ENCODE measurements at regions not wholly inside any gene's neighbourhood (a gene's known extent, or its start where the extent isn't known, plus 50 kb on each side); places are given as distances from the start of the nearest gene placed in this dataset.

DNA sequence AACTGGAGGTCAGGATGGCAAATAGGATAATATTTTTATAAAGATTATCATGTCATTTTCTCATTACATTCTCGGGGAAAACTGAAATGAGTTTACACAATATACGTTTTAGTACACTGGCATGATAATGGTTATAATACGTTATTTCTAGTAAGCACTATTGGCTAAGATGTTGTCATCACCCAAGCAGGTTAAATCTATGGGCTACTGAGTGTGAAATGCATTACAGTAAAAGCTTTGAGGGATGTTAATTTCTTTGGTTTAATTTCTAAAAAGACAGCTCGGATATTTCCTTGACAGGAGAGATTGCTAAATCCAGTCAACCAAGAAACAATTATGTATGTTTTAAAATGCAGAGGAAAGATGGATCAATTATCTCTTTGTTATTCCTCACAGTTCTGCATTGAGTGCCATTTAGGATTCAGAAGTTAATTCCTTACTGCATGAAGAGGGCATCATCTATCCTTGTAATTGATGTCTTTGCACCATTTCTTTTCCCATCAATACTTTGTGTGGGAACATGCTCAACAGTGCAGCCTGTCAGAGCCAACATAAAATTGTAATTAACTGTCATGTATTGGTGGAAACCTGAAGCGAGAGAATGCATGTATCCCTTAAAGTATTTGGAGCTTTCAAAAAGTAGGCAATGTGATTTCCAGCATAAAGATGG is 222.4 kb upstream of the ZP4 start:
- DNase-seq (ENCODE audit: low spot score), result no peak

DNA sequence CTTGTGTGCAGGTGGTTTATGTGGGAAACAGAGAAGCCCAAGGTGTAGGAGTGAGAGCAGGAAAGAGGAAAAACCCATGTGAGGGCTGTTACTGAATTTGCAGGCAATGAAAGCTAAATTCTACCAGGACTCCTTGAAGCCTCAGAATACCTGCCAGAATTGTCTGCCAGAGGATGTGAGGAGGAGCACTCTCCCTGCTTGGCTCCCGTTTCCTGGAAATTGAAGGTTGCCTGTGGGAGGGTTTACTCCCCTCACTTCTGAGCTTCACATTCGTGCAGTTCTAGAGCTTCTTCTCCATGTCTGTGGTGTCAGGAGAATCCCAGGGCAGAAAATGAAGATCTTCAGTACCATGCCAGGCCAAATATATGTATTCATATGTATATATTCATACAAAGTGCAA is 220.8 kb upstream of the ZP4 start:
- DNase-seq (ENCODE audit: low spot score), result no peak

DNA sequence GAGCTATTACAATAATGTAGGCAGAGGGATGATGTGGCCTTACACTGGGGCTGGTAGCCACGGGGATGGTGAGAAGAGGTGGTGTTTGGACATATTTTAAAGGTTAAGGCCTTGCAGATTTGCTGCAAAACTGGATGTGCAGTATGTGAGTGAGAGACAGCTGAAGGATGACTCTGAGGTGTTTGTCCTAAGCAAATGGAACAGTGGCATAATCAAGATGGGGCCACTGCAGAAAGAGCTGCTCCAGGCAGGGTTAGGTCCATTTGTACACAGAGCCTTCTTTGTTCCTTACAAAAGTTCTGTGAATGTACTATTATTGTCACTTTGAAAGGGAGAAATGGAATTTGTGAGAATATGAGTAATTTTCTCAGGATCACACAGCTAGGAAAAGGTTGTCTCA is 220.4 kb upstream of the ZP4 start:
- DNase-seq (ENCODE audit: low spot score), result no peak

DNA sequence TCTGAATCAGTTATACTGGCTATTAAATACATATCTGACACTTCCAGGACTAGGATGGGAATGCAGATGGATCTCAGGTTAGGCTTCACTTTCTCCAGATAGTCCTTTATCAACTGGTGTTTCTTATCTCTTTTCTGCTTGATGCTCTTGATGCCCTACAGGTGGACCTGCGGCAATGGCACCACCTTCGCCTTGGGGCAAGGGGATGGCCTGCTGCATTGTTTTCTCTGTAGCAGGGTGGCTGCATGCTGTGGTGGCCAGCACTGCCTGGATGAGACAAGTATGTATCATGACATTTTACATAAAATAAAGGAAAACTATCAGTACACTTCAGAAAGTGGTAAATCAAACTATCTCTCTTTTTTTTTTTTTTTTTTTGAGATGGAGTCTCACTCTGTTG is 217.7 kb upstream of the ZP4 start:
- DNase-seq (ENCODE audit: low spot score), result no peak

DNA sequence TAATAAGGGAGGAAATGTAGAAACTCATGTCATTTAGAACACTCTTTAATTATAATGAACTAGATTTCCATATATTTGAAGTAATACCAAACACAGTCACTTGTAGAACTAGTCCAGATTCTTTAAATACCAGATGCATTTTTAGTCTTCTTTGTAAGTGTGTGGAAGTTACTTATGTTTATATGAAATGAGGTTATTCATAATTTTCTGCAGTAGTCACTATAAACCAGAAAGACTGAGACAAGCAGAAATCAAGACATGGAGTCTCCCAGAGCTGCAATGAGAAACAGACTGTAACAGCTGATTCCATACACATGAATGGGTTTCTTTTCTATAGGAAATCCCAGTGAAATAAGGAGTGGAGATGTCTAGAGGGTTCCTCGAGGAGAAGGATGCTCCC is 216.6 kb upstream of the ZP4 start:
- DNase-seq (ENCODE audit: low spot score), result no peak

DNA sequence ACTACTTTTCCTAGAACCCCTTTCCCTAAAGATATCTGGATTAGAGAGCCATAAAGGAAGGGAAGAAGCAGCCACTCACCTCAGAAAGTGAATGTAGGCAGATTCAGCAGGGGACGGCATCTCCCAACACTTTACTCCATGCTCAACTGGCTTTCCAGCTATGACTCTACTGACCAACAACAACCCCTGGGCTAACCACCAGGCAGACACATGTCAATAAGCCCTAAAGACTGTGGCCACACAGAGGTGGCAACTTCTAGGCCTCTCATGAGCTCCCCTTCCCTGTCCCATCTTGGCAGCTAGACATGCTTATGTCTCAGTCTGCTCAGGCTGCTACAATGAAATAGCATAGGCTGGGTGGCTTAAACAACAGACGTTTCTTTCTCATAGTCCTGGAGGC is 214.0 kb upstream of the ZP4 start:
- DNase-seq (ENCODE audit: low spot score), result no peak

DNA sequence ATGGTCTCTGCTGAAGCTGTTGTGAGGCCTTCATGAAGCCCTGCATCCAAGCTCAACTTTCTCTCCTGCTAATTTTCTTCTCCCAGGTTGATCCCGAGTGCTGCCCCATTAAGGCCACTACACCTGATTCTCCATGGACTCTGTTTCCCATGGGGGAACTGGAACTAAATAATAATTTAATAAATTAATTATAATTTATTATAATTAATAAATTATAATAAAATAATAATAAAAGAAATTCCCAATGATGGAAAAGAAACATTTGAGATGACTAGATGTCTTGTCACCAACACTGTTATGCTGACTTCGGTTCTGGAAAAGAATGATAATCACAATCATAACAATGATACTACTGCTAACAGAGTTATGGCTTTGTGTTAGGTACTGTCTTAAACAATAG is 211.2 kb upstream of the ZP4 start:
- no peak for DNase-seq (ENCODE audit: low spot score)

DNA sequence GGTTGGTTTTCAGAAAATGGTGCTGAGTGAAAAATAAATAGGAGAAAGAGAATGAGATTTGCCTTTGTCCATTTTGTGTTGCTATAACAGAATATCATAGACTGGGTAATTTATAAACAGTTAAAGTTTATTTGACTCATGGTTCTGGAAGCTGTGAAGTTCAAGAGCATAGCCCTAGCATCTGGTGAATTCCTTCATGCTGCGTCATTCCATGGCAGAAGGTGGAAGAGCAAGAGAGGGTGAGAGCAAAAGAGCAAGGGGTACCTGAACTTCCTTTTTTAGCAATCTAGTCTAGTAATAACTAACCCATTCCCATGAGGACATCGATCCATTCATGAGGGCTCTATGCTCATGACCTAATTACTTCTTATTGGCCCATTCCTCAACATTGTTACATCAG is 209.1 kb upstream of the ZP4 start:
- DNase-seq (ENCODE audit: low spot score), result peak; percentile 72

DNA sequence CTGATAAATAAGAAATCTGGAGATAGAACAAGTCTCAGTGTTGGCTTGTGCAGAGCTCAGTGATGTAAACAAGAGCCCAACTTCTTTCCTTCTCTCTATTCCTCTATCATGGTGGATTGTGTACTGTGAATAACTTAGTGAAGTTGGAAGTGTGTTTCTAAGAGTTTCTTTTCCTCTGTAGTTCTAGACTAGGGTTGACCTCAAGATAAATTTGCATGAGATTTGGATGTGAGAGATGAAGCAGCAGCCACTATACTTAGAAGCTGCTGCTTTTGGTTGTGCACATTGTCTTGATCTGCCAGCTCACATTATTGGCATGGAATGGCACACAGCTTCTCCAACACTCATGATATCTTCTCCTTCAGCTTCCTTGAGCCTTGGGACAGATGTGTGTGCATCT is 198.9 kb upstream of the ZP4 start:
- DNase-seq (ENCODE audit: low spot score), result no peak

DNA sequence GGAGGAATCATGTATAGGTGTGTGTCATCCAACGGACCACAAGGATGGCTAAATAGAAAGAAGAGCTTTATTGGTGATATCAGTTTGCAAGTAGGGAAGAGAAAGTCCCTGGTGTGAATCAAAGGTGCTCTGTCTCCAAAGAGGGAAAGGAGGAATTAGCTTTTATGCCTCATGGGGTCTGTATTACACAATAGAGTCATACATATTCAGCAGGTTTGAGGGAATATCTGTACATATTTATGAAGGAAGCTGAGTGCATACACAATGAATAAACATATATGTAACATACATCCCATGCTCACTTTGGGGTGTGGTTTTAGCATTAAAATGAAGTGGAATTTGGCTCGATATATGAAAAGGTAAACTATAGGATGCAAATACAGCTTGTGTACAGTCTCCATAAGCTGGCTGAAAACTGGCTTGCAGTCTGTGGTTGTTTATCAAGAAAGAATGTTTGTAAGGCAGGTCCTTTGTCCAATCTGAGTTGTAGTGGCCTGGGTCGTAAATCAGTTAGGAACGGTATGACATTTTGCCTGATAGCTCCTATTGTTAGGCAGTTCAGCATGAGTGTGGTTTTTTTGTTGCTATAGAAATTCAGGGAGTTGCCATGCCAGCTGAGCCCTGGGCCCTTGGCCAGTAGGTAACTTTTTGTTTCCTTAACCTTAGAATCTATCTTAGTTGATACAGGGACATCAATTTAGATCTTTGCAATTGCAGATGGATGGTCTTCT is 198.0 kb upstream of the ZP4 start:
- peak; percentile 2 for DNase-seq (ENCODE audit: low spot score)

DNA sequence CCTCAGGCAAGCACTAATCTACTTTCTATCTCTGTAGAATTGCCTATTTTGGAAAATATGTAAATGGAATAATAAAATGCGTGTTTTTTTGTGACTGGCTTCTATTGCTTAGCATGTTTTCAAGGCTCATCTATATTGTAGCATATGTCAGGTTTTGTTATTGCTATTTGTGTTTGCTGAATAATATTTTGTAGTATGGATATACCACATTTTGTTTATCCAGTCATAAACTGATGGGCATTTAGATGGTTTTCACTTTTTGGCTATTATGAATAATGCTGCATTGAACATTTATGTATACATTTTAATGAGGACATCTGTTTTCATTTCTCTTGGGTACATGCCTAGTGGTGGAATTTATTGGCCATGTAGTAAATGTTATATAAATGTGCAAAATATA is 183.3 kb upstream of the ZP4 start:
- DNase-seq (ENCODE audit: low spot score), result no peak

DNA sequence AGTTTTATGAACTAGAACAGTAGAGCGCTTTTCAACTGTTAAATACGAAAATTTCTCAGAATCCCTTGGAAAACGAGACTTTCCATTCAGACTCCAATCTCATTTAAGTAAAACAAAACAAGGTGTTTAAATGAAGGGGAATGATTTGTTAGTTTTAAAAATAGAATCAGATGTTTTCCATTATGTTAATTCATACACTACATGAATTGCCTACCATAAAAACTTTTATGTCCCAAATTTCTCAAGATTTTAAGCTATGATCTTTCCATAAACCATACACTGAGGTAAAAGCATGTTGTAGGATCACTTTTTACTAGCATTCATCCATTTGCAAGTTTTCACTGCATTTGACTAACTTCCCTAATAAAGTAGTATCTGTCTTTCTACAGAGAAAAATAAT is 180.3 kb upstream of the ZP4 start:
- no peak for DNase-seq (ENCODE audit: low spot score)

DNA sequence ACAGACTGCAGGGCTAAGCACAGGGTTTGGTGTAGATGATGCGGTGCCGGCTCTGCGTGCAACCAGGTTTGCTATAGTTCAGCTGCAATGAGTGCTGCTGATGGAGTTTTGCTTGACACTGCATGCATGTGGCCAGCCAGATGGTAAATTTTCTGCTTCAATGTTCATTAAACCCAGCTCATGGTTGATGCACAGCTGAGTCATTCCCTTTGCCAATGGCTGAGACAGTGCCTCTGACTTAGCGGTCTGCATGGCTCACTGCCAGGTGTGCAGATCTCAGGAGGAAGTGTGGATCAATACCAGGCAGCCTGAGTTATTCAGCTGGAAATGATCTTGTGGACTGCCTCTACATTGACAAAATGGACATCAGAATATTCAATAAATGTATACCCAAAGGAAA is 172.7 kb upstream of the ZP4 start:
- peak; percentile 98 for DNase-seq (ENCODE audit: low spot score)

DNA sequence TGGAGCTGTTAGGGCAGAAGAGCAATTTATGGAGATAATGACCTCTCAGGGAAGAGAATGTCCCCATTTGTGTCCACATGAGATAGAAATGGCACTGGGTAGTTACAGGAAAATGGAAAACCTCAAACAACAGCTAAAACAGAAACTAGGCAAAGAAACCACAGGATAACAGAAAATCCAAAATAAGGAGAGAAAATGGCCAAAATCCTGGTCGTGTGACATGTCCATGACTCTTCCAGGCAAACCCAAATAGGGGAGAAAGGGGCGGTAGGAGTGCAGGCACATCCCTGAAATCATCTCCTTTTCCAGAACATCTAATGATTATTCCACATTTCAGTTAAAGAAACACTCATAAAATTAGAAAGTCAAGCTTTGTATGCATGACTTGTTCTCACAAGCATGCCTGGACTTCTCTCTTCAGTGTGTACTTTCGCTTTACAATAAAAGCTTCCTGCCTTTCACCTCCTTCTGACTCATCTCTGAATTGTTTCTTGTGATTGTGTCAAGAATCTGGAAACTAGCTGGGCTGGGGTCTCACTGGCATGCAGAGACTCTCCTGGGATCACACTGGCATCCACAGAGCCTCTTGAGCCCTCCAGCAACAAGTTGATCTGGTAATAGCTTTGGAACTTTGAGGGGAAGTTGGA is 171.4 kb upstream of the ZP4 start:
- DNase-seq (ENCODE audit: low spot score), result peak; percentile 85

DNA sequence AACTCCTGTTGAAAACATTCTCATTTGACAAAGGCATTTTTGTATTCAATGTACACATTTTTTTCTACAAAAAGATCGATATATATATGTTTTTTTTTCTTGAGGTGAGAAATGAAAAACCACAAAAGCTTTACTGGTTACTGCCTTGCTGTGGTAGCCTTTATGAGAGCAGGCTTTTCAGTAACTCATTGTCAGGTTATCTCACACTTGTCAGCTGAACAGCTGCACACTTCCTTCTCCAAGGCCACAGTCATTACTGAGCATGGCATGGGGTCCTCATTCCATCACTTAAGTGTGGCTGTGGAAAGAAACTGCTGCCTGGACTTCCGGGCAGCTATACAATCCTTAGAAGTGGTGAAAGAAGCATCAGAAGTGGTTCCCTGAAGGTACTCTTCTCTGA is 169.3 kb upstream of the ZP4 start:
- peak; percentile 58 for DNase-seq (ENCODE audit: low spot score)

DNA sequence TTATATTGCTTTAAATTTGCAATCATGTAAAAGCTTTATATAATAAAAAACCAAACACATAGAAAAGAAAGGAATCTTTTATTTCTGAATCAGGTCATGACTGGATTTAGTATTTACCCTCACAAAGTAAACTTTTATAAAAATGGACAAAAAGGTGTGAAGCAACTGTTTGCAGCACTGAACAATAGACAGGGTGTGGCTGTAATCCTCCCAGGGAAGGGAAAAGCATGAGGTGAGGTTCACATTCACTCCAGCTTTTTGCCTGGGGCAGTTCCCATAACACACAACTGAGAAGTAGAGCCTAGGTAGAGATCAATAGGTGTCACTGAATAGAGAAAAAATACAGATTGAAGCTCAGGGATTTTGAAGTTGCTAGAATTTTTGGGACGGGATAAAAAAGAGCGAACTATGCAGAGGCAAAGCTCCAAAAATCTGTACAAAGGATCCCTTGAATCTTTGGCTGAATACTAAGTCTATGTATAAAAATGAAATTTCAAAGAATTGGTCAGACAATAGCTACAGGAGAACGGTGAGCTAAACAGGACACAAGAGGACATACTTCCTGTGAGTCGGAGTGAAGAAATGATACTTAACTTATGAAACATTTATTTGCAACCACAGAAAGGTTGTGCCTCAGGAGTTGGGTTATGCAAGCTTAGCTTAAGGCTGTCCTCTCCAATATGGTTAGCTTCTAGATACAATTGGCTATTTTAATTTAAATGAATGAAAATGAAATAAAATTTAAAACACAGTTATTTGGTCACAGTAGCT is 162.0 kb upstream of the ZP4 start:
- DNase-seq (ENCODE audit: low spot score), result peak; percentile 81

DNA sequence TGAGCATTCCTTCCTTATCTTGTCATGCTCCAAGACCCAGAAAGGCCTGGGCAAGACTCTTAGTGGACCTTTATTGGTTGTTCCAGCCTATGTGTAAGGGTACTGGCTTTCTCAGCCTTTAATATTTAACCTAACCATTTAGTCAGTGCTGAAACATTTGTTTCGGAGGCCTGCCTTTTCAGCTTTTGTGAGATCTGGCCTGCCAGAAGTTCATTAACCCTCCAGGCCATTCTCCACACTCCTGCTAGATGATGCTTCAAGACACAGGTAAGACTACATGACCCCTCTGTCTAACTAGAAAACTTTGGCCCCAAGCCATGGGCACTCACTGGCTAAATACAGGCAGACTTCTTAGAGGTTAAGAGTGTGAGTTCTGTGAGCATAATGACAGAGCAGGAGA is 138.4 kb upstream of the ZP4 start:
- peak; percentile 96 for DNase-seq (ENCODE audit: low spot score)

DNA sequence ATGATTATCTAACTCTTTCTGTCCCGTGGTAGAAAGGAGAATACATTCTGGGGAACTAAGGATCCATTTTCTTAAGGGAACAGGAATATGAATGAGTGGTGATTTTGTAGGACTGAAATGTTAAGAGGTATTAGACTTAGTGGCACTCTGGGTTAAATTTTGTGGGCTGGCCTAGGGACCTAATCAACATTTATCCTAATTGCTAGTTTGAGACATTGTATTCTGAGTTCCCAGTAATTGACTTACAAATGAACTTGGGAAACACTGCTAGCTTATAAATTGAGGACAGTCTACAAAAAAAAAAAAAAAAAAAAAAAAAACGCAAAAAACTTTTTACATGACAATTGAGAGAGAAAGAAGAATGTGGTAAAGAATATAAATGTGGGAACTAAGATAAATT is 136.6 kb upstream of the ZP4 start:
- no peak for DNase-seq (ENCODE audit: low spot score)

DNA sequence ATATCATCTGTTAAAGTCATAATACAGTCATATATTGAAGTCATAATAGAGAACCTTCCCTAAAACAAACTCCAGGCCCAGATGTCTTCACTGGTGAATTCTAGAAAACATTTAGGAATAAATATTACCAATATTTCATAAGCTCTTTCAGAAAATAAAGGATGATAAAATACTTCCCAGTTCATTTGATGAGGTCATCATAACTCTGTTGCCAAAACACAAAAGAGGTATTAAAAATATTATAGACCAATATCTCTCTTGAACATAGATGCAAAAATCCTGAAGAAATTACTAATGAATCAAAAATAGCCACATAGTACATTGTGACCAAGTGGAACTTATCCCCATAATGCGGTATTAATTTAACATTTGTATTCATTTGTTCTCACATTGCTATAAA is 132.4 kb upstream of the ZP4 start:
- no peak for DNase-seq (ENCODE audit: low spot score)

DNA sequence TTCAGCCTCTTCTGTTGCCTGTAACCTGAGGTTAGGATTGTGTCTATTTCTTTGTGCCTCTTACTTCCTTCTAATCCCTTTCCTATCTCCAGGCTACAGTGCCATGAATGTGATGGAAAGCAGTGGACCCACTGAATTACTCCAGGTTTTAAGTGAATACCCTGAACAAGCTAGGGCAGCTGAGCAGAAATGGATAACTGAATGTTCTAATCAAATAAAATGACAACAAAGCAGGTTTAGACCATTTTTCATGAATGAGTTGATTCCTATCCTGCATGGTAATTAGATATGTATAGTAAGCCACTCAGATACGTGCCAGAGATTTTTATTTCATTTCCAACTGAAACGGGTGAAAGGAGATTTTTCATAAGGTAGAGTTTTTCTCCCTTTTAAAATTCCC is 127.5 kb upstream of the ZP4 start:
- DNase-seq (ENCODE audit: low spot score), result no peak

DNA sequence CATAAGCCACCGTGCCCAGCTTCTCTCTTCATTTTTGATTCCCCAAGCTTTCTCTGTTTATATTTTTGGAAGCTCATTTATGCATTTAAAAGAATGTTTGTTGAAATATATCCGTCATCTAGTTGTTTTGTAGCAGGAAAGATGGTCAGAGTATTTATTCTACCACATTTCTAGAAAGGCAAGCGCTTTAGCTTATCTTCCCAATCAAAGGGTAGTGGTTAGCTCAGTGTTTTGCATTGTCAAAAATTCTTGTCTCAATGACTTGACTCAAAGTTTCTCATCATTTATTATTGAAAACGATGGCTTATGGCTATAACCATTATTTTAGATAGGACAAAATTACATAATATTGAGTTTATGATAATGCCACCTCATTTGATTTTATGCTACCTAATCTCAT is 116.1 kb upstream of the ZP4 start:
- no peak for DNase-seq (ENCODE audit: low spot score)

DNA sequence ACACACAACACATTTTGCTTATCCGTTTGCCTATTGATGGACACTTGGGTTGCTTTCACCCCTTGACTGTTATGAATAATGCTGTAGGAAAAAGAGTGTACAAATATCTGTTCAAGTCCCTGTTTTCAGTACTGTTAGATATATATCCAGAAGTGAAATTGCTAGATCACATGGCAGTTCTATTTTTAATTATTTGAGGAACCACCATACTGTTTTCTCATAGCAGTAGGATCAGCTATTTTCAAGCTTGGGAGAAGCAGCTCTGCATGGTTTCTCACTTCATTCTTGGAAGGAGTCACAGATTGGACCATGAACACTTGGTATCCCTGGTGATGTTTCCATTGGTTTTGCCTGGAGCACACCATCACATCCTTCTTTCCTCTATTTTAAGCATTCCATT is 114.4 kb upstream of the ZP4 start:
- no peak for DNase-seq (ENCODE audit: low spot score)

DNA sequence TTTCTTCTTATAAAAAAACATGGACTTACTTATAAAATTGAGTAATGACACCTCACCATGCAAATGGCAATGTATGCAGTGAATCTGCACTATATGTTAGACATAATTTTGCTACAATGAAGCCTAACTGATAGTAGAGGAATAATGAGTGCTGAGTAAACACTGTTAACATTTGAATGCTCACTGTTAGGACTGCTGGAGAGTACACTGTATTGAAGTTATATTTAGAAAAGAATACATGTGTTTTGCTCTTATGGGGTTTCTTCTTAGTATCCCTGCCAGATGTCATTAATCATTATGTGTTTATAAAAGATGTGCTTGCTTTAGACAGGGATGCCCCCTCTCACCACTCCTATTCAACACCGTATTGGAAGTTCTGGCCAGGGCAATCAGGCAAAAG is 111.1 kb upstream of the ZP4 start:
- DNase-seq (ENCODE audit: low spot score), result no peak
